ENCODE measurements at regions not wholly inside any gene's neighbourhood (a gene's known extent, or its start where the extent isn't known, plus 50 kb on each side); places are given as distances from the start of the nearest gene placed in this dataset.

GRCh38 chr3:181369637-181370036 is 342.1 kb upstream of the SOX2 start:
- TF ChIP-seq POLR2A (IDR thresholded peaks at IDR 0.05) (no peak), CTCF (IDR thresholded peaks at IDR 0.05) (no peak)

Data from testis (tissue), 2 donors.